Panc1 (cell line): ENCODE measurements at regions not wholly inside any gene's neighbourhood (a gene's known extent, or its start where the extent isn't known, plus 50 kb on each side); places are given as distances from the start of the nearest gene placed in this dataset.

Source experiments
- CTCF ChIP-seq: fragments of 450-650 bp; IDR thresholded peaks from 2 replicates; pipeline ENCODE4 v1.5.1; 2017; ENCODE audit warnings: mild to moderate bottlenecking
- POLR2AphosphoS5 ChIP-seq: IDR thresholded peaks from 2 replicates; pipeline ENCODE4 v1.6.1; 2012; ENCODE audit warnings: mild to moderate bottlenecking, low read depth, low read length, moderate library complexity
- REST ChIP-seq, 2 experiments: IDR thresholded peaks; 2 replicates each; pipeline ENCODE4 v1.6.1; 2011 to 2012; ENCODE audit warnings: low read depth in 2 of 2, control low read depth in 1 of 2, low read length in 1 of 2, mild to moderate bottlenecking in 1 of 2, moderate library complexity in 1 of 2; ENCODE audit not compliant: insufficient read depth in 1 of 2
- SIN3A ChIP-seq: IDR thresholded peaks from 2 replicates; pipeline ENCODE4 v1.6.1; 2012; ENCODE audit warnings: low read depth, mild to moderate bottlenecking, low read length, moderate library complexity, borderline replicate concordance; ENCODE audit not compliant: insufficient read depth

- TF ChIP-seq CTCF, result no peak
- no peak for TF ChIP-seq REST (IDR thresholded peaks at IDR 0.05; ENCODE audit: insufficient read depth in 1 of 2, low read depth in 2 of 2, low read length in 1 of 2)
- no peak for TF ChIP-seq POLR2AphosphoS5
- no peak for TF ChIP-seq SIN3A
These were observed 1901.9 kb downstream of the MAT2B start for GRCh38 chr5:165407352-165407751.
